ENCODE measurements at regions not wholly inside any gene's neighbourhood (a gene's known extent, or its start where the extent isn't known, plus 50 kb on each side); places are given as distances from the start of the nearest gene placed in this dataset.

GRCh38 chr3:193879099-193879863 is 256.7 kb upstream of the HES1 start:
- TF ChIP-seq EZH2phosphoT487 (IDR thresholded peaks at IDR 0.05; ENCODE audit: borderline replicate concordance) (no peak), CTCF (conservative IDR thresholded peaks at IDR 0.05; ENCODE audit: low read length) (no peak)
